B cell (primary cell): ENCODE measurements at regions not wholly inside any gene's neighbourhood (a gene's known extent, or its start where the extent isn't known, plus 50 kb on each side); places are given as distances from the start of the nearest gene placed in this dataset.

Experiments used
- ATAC-seq: fragments of 200-7000 bp; cut with Tn5 transposase; one replicate; pipeline ENCODE4 v1.10.0; 2021; ENCODE audit warnings: low read depth, mild to moderate bottlenecking, moderate number of reproducible peaks, moderate library complexity
- CTCF ChIA-PET: fragments of 350-600 bp; sonication (Branson Sonifier 250); formaldehyde crosslinking; loops from one replicate; lab custom pipeline; 2021; ENCODE audit warnings: antibody characterized with exemption, inconsistent platforms; lab: Charles Lee
- POLR2A ChIA-PET: fragments of 350-600 bp; sonication (Branson Sonifier 250); formaldehyde crosslinking; loops from one replicate; lab custom pipeline; 2021; ENCODE audit warnings: antibody characterized with exemption; lab: Charles Lee
- DNase-seq: peaks from one replicate; pipeline ENCODE4 v3.0.0; 2013
- H2AFZ ChIP-seq: 2 replicates; pipeline ENCODE4 v1.6.1; 2012; ENCODE audit warnings: mild to moderate bottlenecking, low read depth, low read length; ENCODE audit not compliant: insufficient read depth, poor library complexity, severe bottlenecking
- H3K27ac ChIP-seq, 2 donors: 1 replicate in 1 of 2; 2 replicates in 1 of 2; pipeline ENCODE4 v1.5.1; 2012 to 2013; ENCODE audit warnings: low read length in 2 of 2, mild to moderate bottlenecking in 2 of 2, moderate library complexity in 1 of 2
- H3K27me3 ChIP-seq, 4 experiments: fragments of 200-600 bp in 1 of 4; sonication (generic) in 1 of 4; replicated peaks in 1 of 4; 1 replicate in 2 of 4; 2 replicates in 2 of 4; pipeline versions ENCODE4 v1.6.1 to v1.7.0; 2013 to 2016; ENCODE audit warnings: low read length in 3 of 4, mild to moderate bottlenecking in 2 of 4, mixed read lengths in 1 of 4, moderate library complexity in 1 of 4; ENCODE audit not compliant: insufficient read depth in 4 of 4, control insufficient read depth in 3 of 4; ENCODE audit errors: control extremely low read depth in 1 of 4
- H3K36me3 ChIP-seq, 2 experiments: replicated peaks in 1 of 2; 1 replicate in 1 of 2; 2 replicates in 1 of 2; pipeline versions ENCODE4 v1.6.1 to v1.7.1; 2013; ENCODE audit warnings: low read length in 1 of 2; ENCODE audit not compliant: insufficient read depth in 2 of 2, control insufficient read depth in 1 of 2; ENCODE audit errors: control extremely low read depth in 1 of 2, extremely low read depth in 1 of 2
- H3K4me1 ChIP-seq, 2 donors: fragments of 200-600 bp in 1 of 2; sonication (generic) in 1 of 2; 1 replicate in 1 of 2; 2 replicates in 1 of 2; pipeline versions ENCODE4 v1.5.1 to v1.6.1; 2013 to 2017; ENCODE audit warnings: low read length in 2 of 2; ENCODE audit not compliant: control insufficient read depth in 2 of 2, insufficient read depth in 2 of 2
- H3K4me2 ChIP-seq: replicated peaks from 2 replicates; pipeline ENCODE3; 2012; ENCODE audit warnings: mild to moderate bottlenecking, low read depth, low read length; ENCODE audit not compliant: poor library complexity, severe bottlenecking
- H3K4me3 ChIP-seq, 5 experiments: fragments of 200-600 bp in 1 of 5; sonication (generic) in 1 of 5; 1 replicate in 3 of 5; 2 replicates in 2 of 5; pipeline versions ENCODE4 v1.5.1 to v1.7.0; 2011 to 2016; ENCODE audit warnings: low read length in 4 of 5, mild to moderate bottlenecking in 4 of 5, low read depth in 2 of 5, control low read depth in 1 of 5, moderate library complexity in 1 of 5; ENCODE audit not compliant: insufficient read depth in 1 of 5; ENCODE audit errors: control extremely low read depth in 1 of 5, extremely low read depth in 1 of 5
- H3K79me2 ChIP-seq: fragments of 200-600 bp; sonication (generic); one replicate; pipeline ENCODE4 v1.6.0; 2016; ENCODE audit warnings: low read length; ENCODE audit not compliant: control insufficient read depth, insufficient read depth
- H3K9ac ChIP-seq: fragments of 200-600 bp; sonication (generic); 2 replicates; pipeline ENCODE4 v1.6.1; 2017; ENCODE audit warnings: mild to moderate bottlenecking, low read length, moderate library complexity
- H3K9me3 ChIP-seq, 3 donors: one replicate each; pipeline versions ENCODE4 v1.6.1 to v1.7.1; 2013; ENCODE audit warnings: low read length in 2 of 3; ENCODE audit not compliant: control insufficient read depth in 2 of 3, insufficient read depth in 1 of 3; ENCODE audit errors: control extremely low read depth in 1 of 3
- H4K20me1 ChIP-seq: 2 replicates; pipeline ENCODE4 v1.6.0; 2012; ENCODE audit warnings: mild to moderate bottlenecking, low read length; ENCODE audit not compliant: insufficient read depth, control insufficient read depth, poor library complexity, severe bottlenecking
- H3K27ac Mint-ChIP-seq: one replicate; pipeline ENCODE4 v1.8.0; 2021; ENCODE audit warnings: mixed read lengths
- H3K27me3 Mint-ChIP-seq: one replicate; pipeline ENCODE4 v1.8.0; 2021; ENCODE audit warnings: mixed read lengths
- H3K4me1 Mint-ChIP-seq: one replicate; pipeline ENCODE4 v1.8.0; 2021; ENCODE audit warnings: mixed read lengths
- H3K4me3 Mint-ChIP-seq: one replicate; pipeline ENCODE4 v1.8.0; 2021; ENCODE audit warnings: mixed read lengths
- H3K9me3 Mint-ChIP-seq: one replicate; pipeline ENCODE4 v1.8.0; 2022; ENCODE audit warnings: mixed read lengths; ENCODE audit not compliant: insufficient read depth
- CTCF ChIP-seq: fragments of 200-600 bp; IDR thresholded peaks from one replicate; pipeline ENCODE4 v1.8.0; 2022; ENCODE audit warnings: antibody characterized with exemption, mild to moderate bottlenecking
- EZH2 ChIP-seq: IDR thresholded peaks from 2 replicates; pipeline ENCODE4 v1.6.1; 2012; ENCODE audit warnings: borderline replicate concordance, low read depth, mild to moderate bottlenecking, moderate library complexity, low read length; ENCODE audit not compliant: insufficient read depth, poor library complexity, severe bottlenecking
- whole genome bisulfite sequencing: methylation state at CpG from one replicate; pipeline ENCODE4 v1.1.5; 2013; ENCODE audit warnings: missing lambda C conversion rate; ENCODE audit not compliant: insufficient coverage; 5-methylcytosine and 5-hydroxymethylcytosine counted together
- intact Hi-C: fragments of 100-400 bp; cut with micrococcal nuclease; formaldehyde crosslinking; loops from one replicate; pipeline ENCODE4 v1.10.0; 2022

GRCh38 chr7:68166525-68166924 lies 1169.9 kb downstream of the TYW1 start:
- no peaks in the 10 kb centered on the region for H3K79me2 ChIP-seq
- CTCF ChIA-PET = no interaction called here
- H3K9ac ChIP-seq = no peak overlapping the region
- Mint-ChIP-seq H3K9me3 (peaks cover 2% of the 10 kb centered on the region), H3K4me3 (no peak overlapping the region), H3K27me3 (no peaks in the 10 kb centered on the region), H3K4me1 (no peaks in the 10 kb centered on the region), H3K27ac (no peak overlapping the region)
- no peak overlapping the region for H2AFZ ChIP-seq
- WGBS = no CpG with 5 or more reads among the region's 3 CpGs
- ATAC-seq (no peak), DNase-seq (no peak)
- H3K4me3 ChIP-seq = no peak overlapping the region
- H3K4me2 ChIP-seq = no peak overlapping the region
- POLR2A ChIA-PET = no interaction called here
- no peaks in the 10 kb centered on the region for H3K36me3 ChIP-seq
- no peaks in the 10 kb centered on the region for H3K4me1 ChIP-seq
- no peaks in the 10 kb centered on the region for H4K20me1 ChIP-seq
- H3K9me3 ChIP-seq = peaks cover 0 to 8% (median 0%) of the 10 kb centered on the region in 3 donors
- H3K27me3 ChIP-seq = no peaks in the 10 kb centered on the region
- TF ChIP-seq CTCF (no peak), EZH2 (no peak)
- intact Hi-C loops = no loop called here
- no peak overlapping the region for H3K27ac ChIP-seq

- H3K9me3 Mint-ChIP-seq = no peaks in the 10 kb centered on the region
Measured at GRCh38 chr7:68173513-68173912, 1176.9 kb downstream of the TYW1 start.

More at GRCh38 chr7:68173513-68173912, 1176.9 kb downstream of the TYW1 start:
- H3K27ac Mint-ChIP-seq = no peak overlapping the region
- Histone ChIP-seq H3K27me3 (no peaks in the 10 kb centered on the region), H3K79me2 (no peaks in the 10 kb centered on the region), H3K9me3 (peaks cover 0 to 9% (median 0%) of the 10 kb centered on the region in 3 donors), H3K4me2 (no peak overlapping the region), H4K20me1 (no peaks in the 10 kb centered on the region), H3K36me3 (no peaks in the 10 kb centered on the region), H3K27ac (no peak overlapping the region), H3K4me3 (no peak overlapping the region), H3K4me1 (no peaks in the 10 kb centered on the region), H2AFZ (no peak overlapping the region), H3K9ac (no peak overlapping the region)
- no peak overlapping the region for H3K4me3 Mint-ChIP-seq
- ChIA-PET CTCF (no interaction called here), POLR2A (no interaction called here)
- 90% methylated on average over 5 of the region's 7 CpGs for WGBS
- H3K27me3 Mint-ChIP-seq = no peaks in the 10 kb centered on the region
- TF ChIP-seq CTCF = no peak
- H3K4me1 Mint-ChIP-seq = no peaks in the 10 kb centered on the region
- DNase-seq (no peak), ATAC-seq (no peak)
- intact Hi-C loops = no loop called here
